ENCODE measurements at regions not wholly inside any gene's neighbourhood (a gene's known extent, or its start where the extent isn't known, plus 50 kb on each side); places are given as distances from the start of the nearest gene placed in this dataset.

DNA sequence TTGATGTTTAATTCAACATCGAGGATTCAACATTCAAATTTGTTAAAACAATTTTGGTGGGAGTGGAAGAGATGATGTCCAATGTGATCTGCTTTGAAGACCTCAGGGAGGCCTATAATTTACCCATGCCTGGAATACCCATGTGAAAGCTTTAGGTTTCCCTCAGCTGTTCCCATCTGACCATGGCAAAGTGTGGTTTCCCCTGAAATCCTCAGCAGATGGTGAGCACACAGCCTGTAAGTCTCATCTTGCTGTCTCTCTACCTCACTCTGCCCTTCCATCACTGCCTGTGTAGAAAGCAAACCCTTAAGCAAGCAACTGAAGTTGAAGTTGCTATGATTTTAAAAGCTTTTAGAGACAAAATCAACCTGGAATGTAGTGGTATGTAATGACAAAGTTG is 80.1 kb upstream of the ATF3 start:
- no peak for DNase-seq

- DNase-seq, result no peak
These were observed 79.3 kb upstream of the ATF3 start for GRCh38 chr1:212529211-212529741.

- no peak for DNase-seq
These were observed 77.3 kb upstream of the ATF3 start for GRCh38 chr1:212531267-212531666.

DNA sequence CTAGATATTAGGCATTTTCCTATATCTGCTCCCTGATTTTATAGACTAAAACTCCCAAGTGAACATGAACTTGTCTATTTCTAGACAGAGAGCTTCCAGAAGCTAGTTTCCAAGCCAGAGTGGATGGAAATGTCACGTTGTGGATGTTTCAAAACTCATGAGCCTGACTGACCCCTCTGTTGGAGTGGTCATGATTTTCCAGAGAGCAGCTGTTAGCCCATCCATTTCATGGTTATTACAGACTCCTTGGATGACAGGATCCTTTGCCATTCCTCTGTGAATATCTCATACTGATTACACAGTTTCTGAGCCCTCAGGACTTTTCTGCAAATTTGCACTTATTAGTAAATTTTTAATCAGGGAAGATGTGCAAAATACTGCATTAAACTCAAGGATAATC is 76.8 kb upstream of the ATF3 start:
- DNase-seq, result no peak

GRCh38 chr1:212532469-212533147 is 76.0 kb upstream of the ATF3 start:
- no peak for DNase-seq

DNA sequence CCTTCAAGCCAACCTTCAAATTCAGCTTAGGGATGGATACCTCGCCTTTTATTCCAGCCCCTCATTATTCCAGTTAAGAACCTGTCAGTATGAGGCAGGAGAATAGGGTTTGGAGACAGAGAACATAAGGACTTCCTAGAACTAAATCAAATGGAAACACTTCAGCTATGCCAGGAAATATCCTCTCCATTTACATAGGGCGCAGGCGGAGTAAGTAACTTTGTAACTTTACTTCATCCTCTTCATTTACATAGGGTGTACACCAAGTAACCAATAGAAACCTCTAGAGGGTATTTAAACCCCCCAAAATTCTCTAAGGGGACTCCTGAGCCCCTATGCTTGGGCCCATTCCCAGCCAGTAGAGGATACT is 75.4 kb upstream of the ATF3 start:
- DNase-seq, result no peak

DNA sequence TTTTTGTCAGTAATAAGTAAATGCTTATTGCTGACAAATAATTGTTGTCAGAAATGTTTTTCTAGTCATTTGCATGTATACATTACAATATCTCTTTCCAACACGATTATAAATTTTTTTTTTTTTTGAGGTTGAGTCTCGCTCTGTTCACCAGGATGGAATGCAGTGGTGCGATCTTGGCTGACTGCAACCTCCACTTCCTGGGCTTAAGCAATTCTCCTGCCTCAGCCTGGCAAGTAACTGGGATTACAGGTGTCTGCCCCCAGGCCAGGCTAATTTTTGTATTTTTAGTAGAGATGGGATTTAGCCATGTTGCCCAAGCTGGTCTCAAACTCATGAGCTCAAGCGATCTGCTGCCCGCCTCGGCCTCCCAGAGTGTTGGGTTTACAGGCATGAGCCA is 72.0 kb upstream of the ATF3 start:
- DNase-seq, result no peak

DNA sequence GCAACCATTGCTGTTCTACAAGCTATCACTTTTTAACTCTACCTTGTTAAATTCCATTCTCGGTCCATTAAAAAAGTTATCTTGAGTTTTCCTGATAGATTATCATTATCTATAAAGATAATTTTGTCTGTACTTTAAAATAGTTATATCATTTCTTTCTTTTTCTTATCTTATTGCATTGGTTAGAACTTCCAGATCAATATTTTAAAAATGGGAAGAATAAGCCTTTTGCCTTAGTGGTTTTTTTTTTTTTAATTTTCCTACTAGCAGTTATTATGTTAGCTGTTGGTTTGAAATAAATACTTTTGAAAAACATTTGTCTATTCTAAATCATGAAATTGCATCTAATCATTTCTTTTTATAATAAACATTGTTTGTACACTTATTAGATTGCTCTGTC is 71.0 kb upstream of the ATF3 start:
- DNase-seq, result no peak

DNA sequence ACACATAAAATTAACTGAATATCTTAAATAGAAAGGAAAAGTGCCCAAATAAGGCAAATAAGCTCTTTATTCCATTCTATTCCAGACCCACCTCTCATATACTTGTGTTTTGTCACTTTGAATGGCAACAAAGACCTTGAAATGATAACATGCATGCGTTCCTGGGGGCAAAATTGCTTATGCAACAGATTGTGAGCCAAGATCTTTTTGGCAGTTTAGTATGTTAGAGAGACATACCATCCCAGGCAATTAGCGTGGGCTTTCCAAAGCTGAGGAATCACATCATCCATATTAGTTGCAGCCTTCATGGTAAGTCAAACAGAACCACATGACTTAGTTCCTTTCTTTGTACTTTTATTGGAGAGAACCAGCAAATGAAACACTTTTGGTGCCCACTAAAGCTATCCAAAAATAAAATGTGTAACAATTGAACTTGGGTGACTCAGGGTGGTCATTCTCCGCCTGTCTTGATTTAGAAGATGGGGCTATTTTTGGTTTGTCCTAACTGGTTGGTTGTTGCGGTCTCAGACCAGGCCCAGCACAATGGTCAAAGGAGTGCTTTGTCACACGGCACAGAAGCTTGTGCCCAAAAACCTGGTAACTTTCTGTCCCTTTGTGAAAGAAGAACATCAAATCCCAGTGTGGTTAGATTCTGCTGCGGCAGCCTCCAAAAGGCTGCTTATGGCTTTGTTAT is 68.7 kb upstream of the ATF3 start:
- DNase-seq, result no peak

DNA sequence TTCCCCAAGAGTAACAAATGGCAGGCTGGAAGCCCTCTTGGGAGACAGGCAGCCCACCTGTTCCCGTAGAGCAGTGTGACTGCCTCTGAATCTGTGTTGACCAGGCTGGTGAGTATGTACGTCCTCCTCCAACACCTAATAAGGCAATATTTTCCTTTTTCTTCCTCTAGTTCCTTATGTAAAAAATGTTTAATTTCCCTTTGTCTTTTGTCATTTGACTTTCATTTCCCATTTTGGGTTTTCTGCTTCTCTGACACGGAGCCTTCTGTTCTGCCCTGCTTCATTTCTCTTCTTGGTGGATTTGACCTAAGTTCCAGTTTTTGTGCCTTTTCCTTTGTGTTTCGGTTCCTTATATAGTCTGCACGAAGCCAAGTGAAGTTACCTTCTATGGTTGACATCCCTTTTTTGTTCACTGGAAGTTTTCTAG is 65.8 kb upstream of the ATF3 start:
- no peak for DNase-seq

DNA sequence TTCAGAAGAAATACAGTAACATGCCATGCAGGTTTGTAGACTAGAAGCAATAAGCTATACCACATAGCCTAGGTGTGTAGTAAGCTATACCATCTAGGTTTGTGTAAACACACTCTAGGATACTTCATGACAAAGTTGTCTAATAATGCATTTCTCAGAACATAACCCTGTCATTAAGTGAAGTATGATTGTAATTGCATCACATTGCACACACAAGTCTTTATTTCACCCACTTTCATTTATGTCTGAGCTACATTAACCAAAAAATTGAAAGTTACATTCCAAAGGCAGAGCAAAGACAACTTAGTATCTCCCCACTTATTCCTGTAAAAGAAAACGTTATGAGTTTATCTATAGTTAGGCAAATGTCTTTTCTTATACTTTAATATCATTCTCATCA is 64.5 kb upstream of the ATF3 start:
- DNase-seq, result no peak

GRCh38 chr1:212545941-212546635 is 62.5 kb upstream of the ATF3 start:
- DNase-seq, result no peak

DNA sequence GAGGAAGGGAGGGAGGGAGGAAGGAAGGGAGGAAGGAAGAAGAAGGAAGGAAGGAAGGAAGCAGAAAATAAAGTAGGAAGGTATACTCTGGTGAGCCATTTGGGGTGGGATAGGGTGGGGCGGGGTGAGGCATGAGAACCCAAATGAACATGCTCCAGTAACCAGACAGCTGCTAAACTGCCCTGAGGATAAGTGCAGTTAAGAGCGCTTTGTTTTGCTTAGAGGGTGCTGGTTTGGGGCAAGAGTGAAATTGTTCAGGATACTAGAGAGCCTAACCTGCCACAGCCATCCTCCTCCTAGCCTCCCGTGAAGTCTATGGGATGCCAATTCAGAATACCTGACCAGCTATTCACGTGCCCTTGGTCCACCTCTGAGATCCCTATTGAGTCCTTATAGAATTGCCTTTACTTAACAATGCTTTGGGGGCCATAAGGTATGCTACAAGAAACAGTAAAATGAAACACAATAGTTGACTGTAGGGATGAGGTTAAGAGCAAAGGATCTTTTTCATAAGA is 59.0 kb upstream of the ATF3 start:
- DNase-seq, result no peak

DNA sequence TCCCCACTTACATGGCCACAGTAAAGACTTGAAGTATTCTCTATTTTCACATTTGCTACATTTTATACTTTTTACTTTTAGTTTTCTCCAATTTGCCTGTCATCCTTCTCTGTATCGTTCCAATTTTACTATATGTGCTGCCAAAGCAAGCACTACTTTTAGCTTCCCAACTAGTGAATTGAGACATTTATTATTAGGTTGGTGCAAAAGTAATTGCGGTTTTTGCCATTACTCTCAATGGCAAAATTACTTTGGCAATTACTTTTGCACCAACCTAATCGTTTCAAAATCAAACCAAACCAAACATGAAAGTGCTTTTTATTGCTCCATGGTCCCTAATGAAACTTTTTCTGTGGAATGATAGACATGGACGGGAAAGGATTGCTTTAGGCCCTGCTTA is 56.6 kb upstream of the ATF3 start:
- no peak for DNase-seq

GRCh38 chr1:212553676-212554075 is 54.9 kb upstream of the ATF3 start:
- no peak for DNase-seq

- DNase-seq, result no peak
These were observed 54.2 kb upstream of the ATF3 start for GRCh38 chr1:212554401-212554800.

DNA sequence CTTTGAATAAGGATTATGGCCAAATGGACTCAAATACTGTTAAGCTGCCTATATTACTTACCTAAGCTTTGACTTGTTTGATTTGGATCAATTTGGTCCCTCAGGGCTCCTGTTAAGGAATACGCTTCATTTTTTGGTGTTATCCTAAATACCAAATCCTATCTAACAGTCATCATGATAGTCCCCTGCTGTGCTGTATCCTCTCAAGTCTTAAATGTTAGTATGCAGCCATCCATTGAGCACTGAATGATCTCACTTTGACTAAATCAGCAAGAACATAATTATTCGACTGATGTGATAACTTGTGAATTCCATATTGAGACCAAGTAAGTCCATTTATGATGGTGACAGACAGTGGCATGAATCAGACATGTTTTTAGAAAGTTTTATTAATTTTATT is 53.1 kb upstream of the ATF3 start:
- no peak for DNase-seq

- DNase-seq, result no peak
These were observed 51.6 kb upstream of the ATF3 start for GRCh38 chr1:212556822-212557549.

GRCh38 chr1:212557739-212558692 is 50.5 kb upstream of the ATF3 start:
- DNase-seq, result no peak

DNA sequence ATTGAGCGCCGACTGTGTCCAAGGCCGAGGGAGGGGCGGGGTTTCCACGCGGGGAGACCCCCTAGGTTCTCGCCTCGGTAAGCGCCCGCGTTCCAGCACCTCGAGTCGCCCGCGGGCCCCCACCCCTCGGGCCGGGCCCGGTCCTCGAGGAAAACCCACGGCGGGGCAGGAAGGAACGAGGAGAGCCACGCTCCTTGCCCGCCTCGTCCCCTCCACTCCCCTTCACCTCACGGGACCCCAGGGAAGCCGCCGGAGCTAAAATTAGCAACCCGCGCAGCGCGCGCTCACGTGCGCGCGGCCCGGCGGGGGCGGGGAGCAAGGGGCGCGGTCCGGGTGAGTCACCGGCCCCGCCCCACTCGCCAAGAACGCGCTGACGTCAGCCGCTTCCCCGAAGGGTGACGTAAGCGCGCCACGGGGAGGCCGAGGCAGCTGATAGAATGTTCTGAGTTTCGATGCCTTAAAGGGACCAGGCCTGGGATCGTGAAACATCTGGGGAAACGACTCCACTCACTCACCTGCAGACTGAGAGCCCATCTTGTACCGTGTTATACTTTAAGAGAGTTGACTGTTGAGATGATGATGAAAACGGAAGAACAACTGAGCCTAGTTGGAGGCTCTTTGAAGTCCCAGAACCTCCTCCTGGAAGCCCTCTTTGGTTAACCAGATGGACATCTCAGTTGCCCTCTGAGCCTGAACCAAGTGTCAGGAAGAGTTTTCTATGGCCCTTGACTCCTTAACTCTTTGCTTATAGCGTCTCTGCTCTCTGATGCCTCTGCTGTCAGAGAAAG is 49.7 kb upstream of the ATF3 start:
- peak; percentile 89 for DNase-seq
